A673 (cell line): ENCODE measurements at regions not wholly inside any gene's neighbourhood (a gene's known extent, or its start where the extent isn't known, plus 50 kb on each side); places are given as distances from the start of the nearest gene placed in this dataset.

Source experiments
- BruUV-seq: library from RNA; stranded (reverse); fragments of 400-500 nt; replicated peaks from 2 replicates; lab custom pipeline; 2021; lab: Mats Ljungman, UMichigan
- CTCF ChIA-PET: fragments of 300-600 bp; sonication (Branson Sonifier 250); formaldehyde crosslinking; loops from one replicate; lab custom pipeline; 2022; ENCODE audit warnings: antibody characterized with exemption; lab: Charles Lee
- POLR2A ChIA-PET: fragments of 300-600 bp; sonication (Branson Sonifier 250); formaldehyde crosslinking; loops from one replicate; lab custom pipeline; 2022; ENCODE audit warnings: antibody characterized with exemption; ENCODE audit not compliant: low non-redundant PET; lab: Charles Lee
- DNase-seq: peaks from one replicate; pipeline ENCODE4 v3.0.0-alpha.2; 2015; ENCODE audit warnings: low spot score
- H3K27ac ChIP-seq: fragments of 200-600 bp; sonication (generic); 2 replicates; pipeline ENCODE4 v1.5.1; 2016; ENCODE audit warnings: mixed run types, low read depth, mild to moderate bottlenecking, mixed read lengths, antibody characterized with exemption, low read length; ENCODE audit not compliant: poor library complexity, severe bottlenecking
- H3K27me3 ChIP-seq: fragments of 200-600 bp; sonication (generic); replicated peaks from 2 replicates; pipeline ENCODE4 v1.6.1; 2017; ENCODE audit warnings: mixed run types, low read depth, mild to moderate bottlenecking, mixed read lengths, antibody characterized with exemption, low read length; ENCODE audit not compliant: insufficient read depth, poor library complexity
- H3K36me3 ChIP-seq: fragments of 200-600 bp; sonication (generic); 2 replicates; pipeline ENCODE4 v1.6.1; 2016; ENCODE audit warnings: mixed run types, mild to moderate bottlenecking, mixed read lengths, antibody characterized with exemption, low read length; ENCODE audit not compliant: insufficient read depth, poor library complexity, severe bottlenecking
- H3K4me1 ChIP-seq: fragments of 200-600 bp; sonication (generic); 2 replicates; pipeline ENCODE4 v1.6.1; 2017; ENCODE audit warnings: mixed run types, mild to moderate bottlenecking, mixed read lengths, antibody characterized with exemption, low read length; ENCODE audit not compliant: insufficient read depth, poor library complexity, severe bottlenecking
- H3K4me3 ChIP-seq: fragments of 200-600 bp; sonication (generic); 2 replicates; pipeline ENCODE4 v1.5.1; 2016; ENCODE audit warnings: low read depth, mixed run types, mild to moderate bottlenecking, mixed read lengths, low read length; ENCODE audit not compliant: poor library complexity, severe bottlenecking
- H3K9me3 ChIP-seq: fragments of 200-600 bp; sonication (generic); 2 replicates; pipeline ENCODE4 v1.6.1; 2016; ENCODE audit warnings: mixed run types, low read depth, mild to moderate bottlenecking, mixed read lengths, antibody characterized with exemption, low read length; ENCODE audit not compliant: poor library complexity, severe bottlenecking
- CTCF ChIP-seq: fragments of 300-800, 200-600 bp; sonication (generic); conservative IDR thresholded peaks from 2 replicates; pipeline ENCODE4 v1.5.1; 2017; ENCODE audit warnings: low read depth, mild to moderate bottlenecking, antibody characterized with exemption, low read length, moderate library complexity, mixed read lengths
- EZH2 ChIP-seq: fragments of 200-600 bp; sonication (generic); IDR thresholded peaks from 2 replicates; pipeline ENCODE4 v1.6.1; 2017; ENCODE audit warnings: borderline replicate concordance, low read depth, mild to moderate bottlenecking, mixed read lengths, antibody characterized with exemption, low read length; ENCODE audit not compliant: poor library complexity, severe bottlenecking
- intact Hi-C: fragments of 100-400 bp; cut with micrococcal nuclease; formaldehyde crosslinking; loops from one replicate; pipeline ENCODE4 v1.10.0; 2022; ENCODE audit not compliant: unreplicated experiment

- TF ChIP-seq EZH2 (no peak), CTCF (no peak)
- Histone ChIP-seq H3K27ac (no peak overlapping the region), H3K4me1 (peaks cover 14% of the 10 kb centered on the region), H3K9me3 (no peaks in the 10 kb centered on the region), H3K36me3 (no peaks in the 10 kb centered on the region), H3K27me3 (peaks cover 9% of the 10 kb centered on the region), H3K4me3 (no peak overlapping the region)
- CTCF ChIA-PET: no interaction called here
- intact Hi-C loops: no loop called here
- no TSS peak for BruUV-seq
- POLR2A ChIA-PET: no interaction called here
- no peak for DNase-seq
Measured at GRCh38 chr14:93855737-93856136, 67.5 kb upstream of the PRIMA1 start.

- Histone ChIP-seq H3K4me3 (no peak overlapping the region), H3K4me1 (no peaks in the 10 kb centered on the region), H3K27me3 (peaks cover 60% of the 10 kb centered on the region), H3K27ac (no peak overlapping the region), H3K36me3 (no peaks in the 10 kb centered on the region), H3K9me3 (no peaks in the 10 kb centered on the region)
- DNase-seq: no peak
- ChIA-PET CTCF (no interaction called here), POLR2A (no interaction called here)
- TF ChIP-seq EZH2 (no peak), CTCF (no peak)
- intact Hi-C loops: no loop called here
- BruUV-seq: no TSS peak
Measured at GRCh38 chr14:93847473-93847872, 59.2 kb upstream of the PRIMA1 start.

GRCh38 chr14:93838238-93838637, 50.0 kb upstream of the PRIMA1 start:
- Histone ChIP-seq H3K36me3 (no peaks in the 10 kb centered on the region), H3K4me1 (no peaks in the 10 kb centered on the region), H3K27me3 (peaks cover 26% of the 10 kb centered on the region), H3K9me3 (no peaks in the 10 kb centered on the region), H3K4me3 (no peak overlapping the region), H3K27ac (no peak overlapping the region)
- TF ChIP-seq CTCF (no peak), EZH2 (no peak)
- no TSS peak for BruUV-seq
- intact Hi-C loops: no loop called here
- DNase-seq: no peak
- ChIA-PET CTCF (no interaction called here), POLR2A (no interaction called here)
